ENCODE measurements at regions not wholly inside any gene's neighbourhood (a gene's known extent, or its start where the extent isn't known, plus 50 kb on each side); places are given as distances from the start of the nearest gene placed in this dataset.

DNA sequence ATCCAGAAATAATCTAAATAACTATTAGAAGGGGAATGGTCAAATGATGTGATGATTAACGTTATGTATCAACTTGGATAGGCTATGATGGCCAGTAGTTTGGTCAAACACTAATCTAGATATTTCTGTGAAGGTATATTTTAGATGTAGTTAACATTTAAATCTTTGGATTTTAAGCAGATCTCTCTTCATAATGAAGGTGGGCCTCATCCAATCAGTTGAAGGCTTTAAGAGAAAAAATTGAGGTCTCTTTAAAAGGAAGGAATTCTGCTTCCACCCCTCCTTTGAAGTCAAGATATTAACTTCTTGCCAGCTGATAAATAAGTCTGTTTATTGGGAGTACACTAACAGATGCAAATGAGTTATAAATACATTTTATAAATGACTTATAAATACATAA lies 760.0 kb upstream of the SLC35B3 start:
- Histone ChIP-seq H3K9me3 (ENCODE audit: low read length) (peaks cover 57% of the 10 kb centered on the region), H2AFZ (ENCODE audit: low read length) (no peak overlapping the region), H3K79me2 (ENCODE audit: insufficient read depth, low read length) (no peaks in the 10 kb centered on the region), H3K27me3 (ENCODE audit: control insufficient read depth in 1 of 2, insufficient read depth in 2 of 2, low read length in 2 of 2) (no peaks in the 10 kb centered on the region), H3K4me1 (ENCODE audit: insufficient read depth, low read length) (no peaks in the 10 kb centered on the region), H3K4me2 (ENCODE audit: low read depth, low read length) (no peak overlapping the region), H3K27ac (ENCODE audit: extremely low read length, insufficient read depth, low read length) (no peak overlapping the region), H3K4me3 (replicated peaks in 1 of 3; ENCODE audit: insufficient read depth in 1 of 3, low read depth in 2 of 3, low read length in 3 of 3) (no peak overlapping the region), H3K9ac (ENCODE audit: insufficient read depth, low read depth, low read length) (no peak overlapping the region), H3K36me3 (replicated peaks in 1 of 2; ENCODE audit: control insufficient read depth in 1 of 2, insufficient read depth in 2 of 2, low read length in 2 of 2) (no peaks in the 10 kb centered on the region), H4K20me1 (ENCODE audit: insufficient read depth, low read length) (no peaks in the 10 kb centered on the region)
- TF ChIP-seq DPF2 (CRISPR knock-in tag; IDR thresholded peaks at IDR 0.05; ENCODE audit: borderline replicate concordance, low read depth), result no peak
- TF ChIP-seq ZNF121 (CRISPR knock-in tag; IDR thresholded peaks at IDR 0.05), result no peak
- TF ChIP-seq ZNF282 (IDR thresholded peaks at IDR 0.05; ENCODE audit: partially characterized antibody), result no peak
- TF ChIP-seq ATM (IDR thresholded peaks at IDR 0.05; ENCODE audit: borderline replicate concordance), result no peak
- TF ChIP-seq ELF4 (CRISPR knock-in tag; IDR thresholded peaks at IDR 0.05; ENCODE audit: borderline replicate concordance), result no peak
- TF ChIP-seq ZNF251 (CRISPR knock-in tag; IDR thresholded peaks at IDR 0.05), result no peak
- no peak for TF ChIP-seq PHB2 (IDR thresholded peaks at IDR 0.05; ENCODE audit: partially characterized antibody)
- no peak for TF ChIP-seq IKZF1 (IDR thresholded peaks at IDR 0.05)
- TF ChIP-seq XRCC5 (optimal IDR thresholded peaks at IDR 0.05; ENCODE audit: low read length), result no peak
- TF ChIP-seq, protein P1, sequence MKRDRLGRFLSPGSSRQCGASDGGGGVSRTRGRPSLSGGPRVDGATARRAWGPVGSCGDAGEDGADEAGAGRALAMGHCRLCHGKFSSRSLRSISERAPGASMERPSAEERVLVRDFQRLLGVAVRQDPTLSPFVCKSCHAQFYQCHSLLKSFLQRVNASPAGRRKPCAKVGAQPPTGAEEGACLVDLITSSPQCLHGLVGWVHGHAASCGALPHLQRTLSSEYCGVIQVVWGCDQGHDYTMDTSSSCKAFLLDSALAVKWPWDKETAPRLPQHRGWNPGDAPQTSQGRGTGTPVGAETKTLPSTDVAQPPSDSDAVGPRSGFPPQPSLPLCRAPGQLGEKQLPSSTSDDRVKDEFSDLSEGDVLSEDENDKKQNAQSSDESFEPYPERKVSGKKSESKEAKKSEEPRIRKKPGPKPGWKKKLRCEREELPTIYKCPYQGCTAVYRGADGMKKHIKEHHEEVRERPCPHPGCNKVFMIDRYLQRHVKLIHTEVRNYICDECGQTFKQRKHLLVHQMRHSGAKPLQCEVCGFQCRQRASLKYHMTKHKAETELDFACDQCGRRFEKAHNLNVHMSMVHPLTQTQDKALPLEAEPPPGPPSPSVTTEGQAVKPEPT (CRISPR knock-in tag; IDR thresholded peaks at IDR 0.05; ENCODE audit: low read depth), result no peak
- no peak for TF ChIP-seq ZNF441 (CRISPR knock-in tag; IDR thresholded peaks at IDR 0.05; ENCODE audit: borderline replicate concordance)
- TF ChIP-seq, protein P2, sequence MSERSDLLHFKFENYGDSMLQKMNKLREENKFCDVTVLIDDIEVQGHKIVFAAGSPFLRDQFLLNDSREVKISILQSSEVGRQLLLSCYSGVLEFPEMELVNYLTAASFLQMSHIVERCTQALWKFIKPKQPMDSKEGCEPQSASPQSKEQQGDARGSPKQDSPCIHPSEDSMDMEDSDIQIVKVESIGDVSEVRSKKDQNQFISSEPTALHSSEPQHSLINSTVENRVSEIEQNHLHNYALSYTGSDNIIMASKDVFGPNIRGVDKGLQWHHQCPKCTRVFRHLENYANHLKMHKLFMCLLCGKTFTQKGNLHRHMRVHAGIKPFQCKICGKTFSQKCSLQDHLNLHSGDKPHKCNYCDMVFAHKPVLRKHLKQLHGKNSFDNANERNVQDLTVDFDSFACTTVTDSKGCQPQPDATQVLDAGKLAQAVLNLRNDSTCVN (CRISPR knock-in tag; IDR thresholded peaks at IDR 0.05; ENCODE audit: borderline replicate concordance), result no peak
- no peak for TF ChIP-seq ZNF577 (CRISPR knock-in tag; IDR thresholded peaks at IDR 0.05; ENCODE audit: borderline replicate concordance, low read depth)
- no peak for TF ChIP-seq RELA (CRISPR knock-in tag; IDR thresholded peaks at IDR 0.05)
- no peak for TF ChIP-seq GPN1 (CRISPR knock-in tag; IDR thresholded peaks at IDR 0.05; ENCODE audit: borderline replicate concordance)
- TF ChIP-seq, protein P3, sequence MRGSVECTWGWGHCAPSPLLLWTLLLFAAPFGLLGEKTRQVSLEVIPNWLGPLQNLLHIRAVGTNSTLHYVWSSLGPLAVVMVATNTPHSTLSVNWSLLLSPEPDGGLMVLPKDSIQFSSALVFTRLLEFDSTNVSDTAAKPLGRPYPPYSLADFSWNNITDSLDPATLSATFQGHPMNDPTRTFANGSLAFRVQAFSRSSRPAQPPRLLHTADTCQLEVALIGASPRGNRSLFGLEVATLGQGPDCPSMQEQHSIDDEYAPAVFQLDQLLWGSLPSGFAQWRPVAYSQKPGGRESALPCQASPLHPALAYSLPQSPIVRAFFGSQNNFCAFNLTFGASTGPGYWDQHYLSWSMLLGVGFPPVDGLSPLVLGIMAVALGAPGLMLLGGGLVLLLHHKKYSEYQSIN (CRISPR knock-in tag; IDR thresholded peaks at IDR 0.05; ENCODE audit: borderline replicate concordance), result no peak
- TF ChIP-seq ZNF703 (CRISPR knock-in tag; IDR thresholded peaks at IDR 0.05; ENCODE audit: borderline replicate concordance), result no peak
- TF ChIP-seq, protein P4, sequence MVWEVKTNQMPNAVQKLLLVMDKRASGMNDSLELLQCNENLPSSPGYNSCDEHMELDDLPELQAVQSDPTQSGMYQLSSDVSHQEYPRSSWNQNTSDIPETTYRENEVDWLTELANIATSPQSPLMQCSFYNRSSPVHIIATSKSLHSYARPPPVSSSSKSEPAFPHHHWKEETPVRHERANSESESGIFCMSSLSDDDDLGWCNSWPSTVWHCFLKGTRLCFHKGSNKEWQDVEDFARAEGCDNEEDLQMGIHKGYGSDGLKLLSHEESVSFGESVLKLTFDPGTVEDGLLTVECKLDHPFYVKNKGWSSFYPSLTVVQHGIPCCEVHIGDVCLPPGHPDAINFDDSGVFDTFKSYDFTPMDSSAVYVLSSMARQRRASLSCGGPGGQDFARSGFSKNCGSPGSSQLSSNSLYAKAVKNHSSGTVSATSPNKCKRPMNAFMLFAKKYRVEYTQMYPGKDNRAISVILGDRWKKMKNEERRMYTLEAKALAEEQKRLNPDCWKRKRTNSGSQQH (CRISPR knock-in tag; IDR thresholded peaks at IDR 0.05; ENCODE audit: low read depth), result no peak
- no TSS peak for BruUV-seq (replicated peaks)
- in situ Hi-C loops (cut with HindIII; ENCODE audit: extremely low pct_ligation_motif_present, low pct_unique_long_range_greater_than_20kb) (no loop called here), intact Hi-C loops (cut with micrococcal nuclease; ENCODE audit: unreplicated experiment) (no loop called here)
- DNase-seq (ENCODE audit: low spot score) (no peak), ATAC-seq (no peak), FAIRE-seq (no peak)
- ChIA-PET CTCF (ENCODE audit: low intra/inter-chr PET ratio, low total read pairs) (no interaction called here), POLR2A (no interaction called here)
- 7% methylated on average over 1 of the region's 1 CpG for WGBS (ENCODE audit: low lambda C conversion rate)

All from HepG2 (cell line).